Ovary (tissue), 3 donors: ENCODE measurements at regions not wholly inside any gene's neighbourhood (a gene's known extent, or its start where the extent isn't known, plus 50 kb on each side); places are given as distances from the start of the nearest gene placed in this dataset.

Experiments
- EP300 ChIP-seq: sonication (generic); formaldehyde crosslinking; IDR thresholded peaks from one replicate; pipeline ENCODE4 v1.6.1; 2017; ENCODE audit warnings: antibody characterized with exemption
- POLR2A ChIP-seq: fragments of 450-650 bp; IDR thresholded peaks from one replicate; pipeline ENCODE4 v1.6.1; 2017; ENCODE audit warnings: antibody characterized with exemption, mild to moderate bottlenecking, moderate library complexity
- TF ChIP-seq, protein P1 (sequence below), 3 donors: fragments of 450-650 bp in 2 of 3; fragments of 200-600 bp in 1 of 3; IDR thresholded peaks; one replicate each; pipeline versions ENCODE4 v1.5.1 to v1.8.0; 2016 to 2022; ENCODE audit warnings: antibody characterized with exemption in 3 of 3, mild to moderate bottlenecking in 1 of 3
- donor health status: DM: no; HTN: no; CAD: no.

GRCh38 chr6:81625216-81625615 is 127.3 kb downstream of the TENT5A start:
- TF ChIP-seq, protein P1, sequence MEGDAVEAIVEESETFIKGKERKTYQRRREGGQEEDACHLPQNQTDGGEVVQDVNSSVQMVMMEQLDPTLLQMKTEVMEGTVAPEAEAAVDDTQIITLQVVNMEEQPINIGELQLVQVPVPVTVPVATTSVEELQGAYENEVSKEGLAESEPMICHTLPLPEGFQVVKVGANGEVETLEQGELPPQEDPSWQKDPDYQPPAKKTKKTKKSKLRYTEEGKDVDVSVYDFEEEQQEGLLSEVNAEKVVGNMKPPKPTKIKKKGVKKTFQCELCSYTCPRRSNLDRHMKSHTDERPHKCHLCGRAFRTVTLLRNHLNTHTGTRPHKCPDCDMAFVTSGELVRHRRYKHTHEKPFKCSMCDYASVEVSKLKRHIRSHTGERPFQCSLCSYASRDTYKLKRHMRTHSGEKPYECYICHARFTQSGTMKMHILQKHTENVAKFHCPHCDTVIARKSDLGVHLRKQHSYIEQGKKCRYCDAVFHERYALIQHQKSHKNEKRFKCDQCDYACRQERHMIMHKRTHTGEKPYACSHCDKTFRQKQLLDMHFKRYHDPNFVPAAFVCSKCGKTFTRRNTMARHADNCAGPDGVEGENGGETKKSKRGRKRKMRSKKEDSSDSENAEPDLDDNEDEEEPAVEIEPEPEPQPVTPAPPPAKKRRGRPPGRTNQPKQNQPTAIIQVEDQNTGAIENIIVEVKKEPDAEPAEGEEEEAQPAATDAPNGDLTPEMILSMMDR (IDR thresholded peaks at IDR 0.05), result no peak
- TF ChIP-seq POLR2A (no peak), EP300 (no peak)
